K562 (cell line): ENCODE measurements at regions not wholly inside any gene's neighbourhood (a gene's known extent, or its start where the extent isn't known, plus 50 kb on each side); places are given as distances from the start of the nearest gene placed in this dataset.

Source experiments
- CTCF ChIP-seq, 3 experiments: IDR thresholded peaks in 2 of 3; conservative IDR thresholded peaks in 1 of 3; 2 replicates each; pipeline ENCODE4 v1.5.1; 2011 to 2012; ENCODE audit warnings: low read length in 3 of 3, mild to moderate bottlenecking in 3 of 3, control low read depth in 2 of 3, improper control_type of control experiment in 1 of 3, inconsistent platforms in 1 of 3, low read depth in 1 of 3, mixed read lengths in 1 of 3, moderate library complexity in 1 of 3; ENCODE audit not compliant: insufficient read depth in 2 of 3
- NR2F6 ChIP-seq: fragments of 450-650 bp; formaldehyde crosslinking; IDR thresholded peaks from 2 replicates; pipeline ENCODE4 v1.4.0; 2020; ENCODE audit warnings: mild to moderate bottlenecking
- SMC3 ChIP-seq: conservative IDR thresholded peaks from 2 replicates; pipeline ENCODE4 v1.6.1; 2011; ENCODE audit warnings: low read depth, low read length, improper control_type of control experiment; ENCODE audit not compliant: insufficient read depth
- ZBTB33 ChIP-seq: sonication (generic); formaldehyde crosslinking; IDR thresholded peaks from 2 replicates; pipeline ENCODE4 v1.8.1; 2023; ENCODE audit warnings: mild to moderate bottlenecking, missing genetic modification reagents
- ZNF696 ChIP-seq: fragments of 250-450 bp; sonication (Bioruptor Pico); conservative IDR thresholded peaks from 2 replicates; pipeline ENCODE4 v1.4.0; 2020; ENCODE audit warnings: mild to moderate bottlenecking, moderate library complexity
- TF ChIP-seq, protein P1 (sequence below): sonication (generic); formaldehyde crosslinking; IDR thresholded peaks from 2 replicates; pipeline ENCODE4 v1.4.0; 2020; ENCODE audit warnings: mild to moderate bottlenecking, missing genetic modification reagents

GRCh38 chr3:11904157-11904556 is 57.5 kb upstream of the TAMM41 start:
- TF ChIP-seq NR2F6 (CRISPR knock-in tag), result no peak
- TF ChIP-seq, protein P1, sequence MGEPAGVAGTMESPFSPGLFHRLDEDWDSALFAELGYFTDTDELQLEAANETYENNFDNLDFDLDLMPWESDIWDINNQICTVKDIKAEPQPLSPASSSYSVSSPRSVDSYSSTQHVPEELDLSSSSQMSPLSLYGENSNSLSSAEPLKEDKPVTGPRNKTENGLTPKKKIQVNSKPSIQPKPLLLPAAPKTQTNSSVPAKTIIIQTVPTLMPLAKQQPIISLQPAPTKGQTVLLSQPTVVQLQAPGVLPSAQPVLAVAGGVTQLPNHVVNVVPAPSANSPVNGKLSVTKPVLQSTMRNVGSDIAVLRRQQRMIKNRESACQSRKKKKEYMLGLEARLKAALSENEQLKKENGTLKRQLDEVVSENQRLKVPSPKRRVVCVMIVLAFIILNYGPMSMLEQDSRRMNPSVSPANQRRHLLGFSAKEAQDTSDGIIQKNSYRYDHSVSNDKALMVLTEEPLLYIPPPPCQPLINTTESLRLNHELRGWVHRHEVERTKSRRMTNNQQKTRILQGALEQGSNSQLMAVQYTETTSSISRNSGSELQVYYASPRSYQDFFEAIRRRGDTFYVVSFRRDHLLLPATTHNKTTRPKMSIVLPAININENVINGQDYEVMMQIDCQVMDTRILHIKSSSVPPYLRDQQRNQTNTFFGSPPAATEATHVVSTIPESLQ, result no peak
- no peak for TF ChIP-seq ZBTB33 (CRISPR knock-in tag)
- TF ChIP-seq SMC3, result no peak
- no peak for TF ChIP-seq CTCF (IDR thresholded peaks at IDR 0.05 in 2 of 3, conservative IDR thresholded peaks at IDR 0.05 in 1 of 3; ENCODE audit: insufficient read depth in 2 of 3, low read depth in 1 of 3, low read length in 3 of 3)
- no peak for TF ChIP-seq ZNF696 (CRISPR knock-in tag)
